SK-N-SH (cell line): ENCODE measurements at regions not wholly inside any gene's neighbourhood (a gene's known extent, or its start where the extent isn't known, plus 50 kb on each side); places are given as distances from the start of the nearest gene placed in this dataset.

Experiments
- CTCF ChIA-PET: fragments of 300-600, 350-600 bp; formaldehyde crosslinking; extraction: SDS; loops from one replicate; lab custom pipeline; 2021; lab: Yijun Ruan, JAX
- POLR2A ChIA-PET: fragments of 350-600 bp; sonication (Branson Sonifier 250); formaldehyde crosslinking; extraction: SDS; loops from one replicate; lab custom pipeline; 2020; ENCODE audit warnings: antibody characterized with exemption, inconsistent platforms; lab: Yijun Ruan, JAX
- DNase-seq: peaks from one replicate; pipeline ENCODE4 v3.0.0; 2012
- H2AFZ ChIP-seq: fragments of 200-600 bp; sonication (generic); 2 replicates; pipeline ENCODE4 v1.8.1; 2016; ENCODE audit warnings: antibody characterized with exemption, mild to moderate bottlenecking, low read depth
- H3F3A ChIP-seq: fragments of 200-600 bp; sonication (generic); replicated peaks from 2 replicates; pipeline ENCODE3; 2016; ENCODE audit warnings: antibody characterized with exemption, mild to moderate bottlenecking; ENCODE audit not compliant: insufficient read depth
- H3K27ac ChIP-seq, 2 experiments: fragments of 200-500 bp in 1 of 2; fragments of 200-600 bp in 1 of 2; sonication (Bioruptor generic) in 1 of 2; sonication (generic), shearing (Covaris generic) in 1 of 2; 2 replicates each; pipeline versions ENCODE4 v1.5.1 to v1.6.1; 2014 to 2016; ENCODE audit warnings: low read depth in 2 of 2, inconsistent platforms in 1 of 2, low read length in 1 of 2, mild to moderate bottlenecking in 1 of 2, mixed read lengths in 1 of 2
- H3K27me3 ChIP-seq: fragments of 200-600 bp; sonication (generic), shearing (Covaris generic); 2 replicates; pipeline ENCODE4 v1.6.1; 2016; ENCODE audit warnings: mixed run types; ENCODE audit not compliant: insufficient read depth
- H3K36me3 ChIP-seq, 2 experiments: fragments of 200-500 bp in 1 of 2; fragments of 200-600 bp in 1 of 2; sonication (Bioruptor generic) in 1 of 2; sonication (generic) in 1 of 2; replicated peaks in 1 of 2; 2 replicates each; pipeline versions ENCODE3 to v1.5.1; 2014 to 2016; ENCODE audit warnings: low read length in 1 of 2, mild to moderate bottlenecking in 1 of 2; ENCODE audit not compliant: insufficient read depth in 2 of 2, control insufficient read depth in 1 of 2
- H3K4me1 ChIP-seq, 2 experiments: fragments of 200-500 bp in 1 of 2; fragments of 200-600 bp in 1 of 2; sonication (Bioruptor generic) in 1 of 2; sonication (generic), shearing (Covaris generic) in 1 of 2; 2 replicates each; pipeline versions ENCODE4 v1.5.1 to v1.6.1; 2014 to 2016; ENCODE audit warnings: low read depth in 1 of 2, low read length in 1 of 2, mixed run types in 1 of 2; ENCODE audit not compliant: insufficient read depth in 2 of 2, control insufficient read depth in 1 of 2
- H3K4me2 ChIP-seq: fragments of 200-600 bp; sonication (generic), shearing (Covaris generic); 2 replicates; pipeline ENCODE4 v1.6.1; 2017; ENCODE audit warnings: mixed run types
- H3K4me3 ChIP-seq, 2 experiments: fragments of 200-500 bp in 1 of 2; fragments of 200-600 bp in 1 of 2; sonication (Bioruptor generic) in 1 of 2; sonication (generic), shearing (Covaris generic) in 1 of 2; 2 replicates each; pipeline versions ENCODE4 v1.5.1 to v1.8.1; 2014 to 2016; ENCODE audit warnings: low read depth in 2 of 2, inconsistent platforms in 1 of 2, low read length in 1 of 2, mild to moderate bottlenecking in 1 of 2, mixed read lengths in 1 of 2, moderate library complexity in 1 of 2
- H3K79me2 ChIP-seq: fragments of 200-600 bp; sonication (generic); 2 replicates; pipeline ENCODE4 v1.8.1; 2017; ENCODE audit warnings: mild to moderate bottlenecking; ENCODE audit not compliant: insufficient read depth
- H3K9ac ChIP-seq: fragments of 200-600 bp; sonication (generic); 2 replicates; pipeline ENCODE4 v1.6.1; 2017; ENCODE audit warnings: mixed run types
- H3K9me2 ChIP-seq: fragments of 200-600 bp; sonication (generic); 2 replicates; pipeline ENCODE4 v1.6.1; 2017; ENCODE audit warnings: mixed run types
- H3K9me3 ChIP-seq: fragments of 200-600 bp; sonication (generic); 2 replicates; pipeline ENCODE4 v1.6.1; 2017; ENCODE audit warnings: mixed run types, mild to moderate bottlenecking, moderate library complexity
- H4K20me1 ChIP-seq: fragments of 200-600 bp; sonication (generic); 2 replicates; pipeline ENCODE4 v1.6.1; 2017; ENCODE audit warnings: mild to moderate bottlenecking, mixed run types; ENCODE audit not compliant: insufficient read depth
- ELF1 ChIP-seq: IDR thresholded peaks from 2 replicates; pipeline ENCODE4 v1.4.0; 2012
- EZH2phosphoT487 ChIP-seq: fragments of 200-600 bp; sonication (generic); IDR thresholded peaks from 2 replicates; pipeline ENCODE4 v1.6.1; 2017; ENCODE audit warnings: low read depth, mixed run types, mild to moderate bottlenecking, antibody characterized with exemption, moderate library complexity, borderline replicate concordance
- FOXJ3 ChIP-seq: sonication (generic); formaldehyde crosslinking; IDR thresholded peaks from 2 replicates; pipeline ENCODE4 v1.5.1; 2020; ENCODE audit warnings: mild to moderate bottlenecking, missing genetic modification reagents
- FOXM1 ChIP-seq: IDR thresholded peaks from 2 replicates; pipeline ENCODE4 v1.4.0; 2012; ENCODE audit warnings: low read depth, mild to moderate bottlenecking
- GABPA ChIP-seq: IDR thresholded peaks from 2 replicates; pipeline ENCODE4 v1.4.0; 2012; ENCODE audit warnings: low read depth, mild to moderate bottlenecking
- IRF3 ChIP-seq: fragments of 150-350 bp; IDR thresholded peaks from 2 replicates; pipeline ENCODE4 v1.6.1; 2016; ENCODE audit warnings: mild to moderate bottlenecking, low read depth, low read length
- JUND ChIP-seq: IDR thresholded peaks from 2 replicates; pipeline ENCODE4 v1.4.0; 2012
- MEF2A ChIP-seq: IDR thresholded peaks from 2 replicates; pipeline ENCODE4 v1.4.0; 2012; ENCODE audit warnings: low read depth, borderline replicate concordance
- MXI1 ChIP-seq: IDR thresholded peaks from 2 replicates; pipeline ENCODE4 v1.6.1; 2012; ENCODE audit warnings: mild to moderate bottlenecking, low read depth, low read length, improper control_type of control experiment
- POLR2AphosphoS5 ChIP-seq: IDR thresholded peaks from 2 replicates; pipeline ENCODE4 v1.6.1; 2012; ENCODE audit warnings: low read depth, low read length
- RAD21 ChIP-seq: IDR thresholded peaks from 2 replicates; pipeline ENCODE4 v1.6.1; 2012; ENCODE audit warnings: mild to moderate bottlenecking, low read length
- RFX5 ChIP-seq: IDR thresholded peaks from 2 replicates; pipeline ENCODE4 v1.6.1; 2012; ENCODE audit warnings: mild to moderate bottlenecking, improper control_type of control experiment, low read length
- TAF1 ChIP-seq: IDR thresholded peaks from 2 replicates; pipeline ENCODE4 v1.6.1; 2012; ENCODE audit warnings: low read depth, mild to moderate bottlenecking, low read length, moderate library complexity, borderline replicate concordance
- USF1 ChIP-seq: IDR thresholded peaks from 2 replicates; pipeline ENCODE4 v1.4.0; 2012; ENCODE audit warnings: low read depth, borderline replicate concordance
- USF2 ChIP-seq: fragments of 150-350 bp; IDR thresholded peaks from 2 replicates; pipeline ENCODE4 v1.6.1; 2017; ENCODE audit warnings: antibody characterized with exemption, low read length, low read depth, borderline replicate concordance
- YY1 ChIP-seq: IDR thresholded peaks from 2 replicates; pipeline ENCODE4 v1.4.0; 2012; ENCODE audit warnings: low read depth, mild to moderate bottlenecking
- ZBTB33 ChIP-seq: IDR thresholded peaks from 2 replicates; pipeline ENCODE4 v1.4.0; 2012; ENCODE audit warnings: low read depth, borderline replicate concordance
- WGBS: methylation state at CpG from one replicate; pipeline ENCODE4 v1.1.6; 2017; ENCODE audit warnings: low lambda C conversion rate; 5-methylcytosine and 5-hydroxymethylcytosine counted together

GRCh38 chr2:84326831-84327432 is 132.1 kb downstream of the SUCLG1 start (continued):
- TF ChIP-seq USF2 (no peak), MXI1 (no peak), USF1 (no peak), GABPA (no peak), RAD21 (no peak), ZBTB33 (no peak), YY1 (no peak)
- TF ChIP-seq, all 33 proteins: peak for 0

GRCh38 chr2:84323890-84324289 is 135.2 kb downstream of the SUCLG1 start:
- peaks cover 0 to 5% of the 10 kb centered on the region in 2 experiments; a peak in 1 of 4 replicates for H3K4me1 ChIP-seq
- 26% methylated on average over 2 of the region's 2 CpGs for WGBS
- H3K36me3 ChIP-seq, result no peaks in the 10 kb centered on the region
- H3K4me2 ChIP-seq, result no peak overlapping the region
- H3K27me3 ChIP-seq, result no peaks in the 10 kb centered on the region
- CTCF ChIA-PET, result interaction anchor here (1.2 to 6.5 kb wide), 4 partner anchors 10 to 301 kb away, joined by 3 to 46 read pairs (median 6); no protein-coding TSS in a partner anchor
- no peak for DNase-seq
- H3K9me2 ChIP-seq, result no peaks in the 10 kb centered on the region
- no peak for TF ChIP-seq MEF2A
- TF ChIP-seq JUND, result no peak
- no peak for TF ChIP-seq EZH2phosphoT487
- no peak for TF ChIP-seq YY1
- no peak for TF ChIP-seq POLR2AphosphoS5
- no peak for TF ChIP-seq TAF1
- no peak for TF ChIP-seq ELF1
- TF ChIP-seq IRF3, result no peak
- TF ChIP-seq RAD21, result no peak
- TF ChIP-seq RFX5, result no peak
- TF ChIP-seq FOXM1, result no peak
- no peak for TF ChIP-seq FOXJ3
- H2AFZ ChIP-seq, result no peak overlapping the region
- H3K4me3 ChIP-seq, result no peak overlapping the region
- no peaks in the 10 kb centered on the region for H3F3A ChIP-seq
- H3K9ac ChIP-seq, result no peak overlapping the region
- no peaks in the 10 kb centered on the region for H3K79me2 ChIP-seq
- no peak overlapping the region for H3K27ac ChIP-seq
- H4K20me1 ChIP-seq, result no peaks in the 10 kb centered on the region
- H3K9me3 ChIP-seq, result no peaks in the 10 kb centered on the region
- POLR2A ChIA-PET, result no interaction called here
